COR-L47 (cell line): ENCODE measurements at regions not wholly inside any gene's neighbourhood (a gene's known extent, or its start where the extent isn't known, plus 50 kb on each side); places are given as distances from the start of the nearest gene placed in this dataset.

Experiments used
- DNase-seq: peaks from one replicate; lab custom pipeline; 2025; lab: John Stamatoyannopoulos, UW

DNA sequence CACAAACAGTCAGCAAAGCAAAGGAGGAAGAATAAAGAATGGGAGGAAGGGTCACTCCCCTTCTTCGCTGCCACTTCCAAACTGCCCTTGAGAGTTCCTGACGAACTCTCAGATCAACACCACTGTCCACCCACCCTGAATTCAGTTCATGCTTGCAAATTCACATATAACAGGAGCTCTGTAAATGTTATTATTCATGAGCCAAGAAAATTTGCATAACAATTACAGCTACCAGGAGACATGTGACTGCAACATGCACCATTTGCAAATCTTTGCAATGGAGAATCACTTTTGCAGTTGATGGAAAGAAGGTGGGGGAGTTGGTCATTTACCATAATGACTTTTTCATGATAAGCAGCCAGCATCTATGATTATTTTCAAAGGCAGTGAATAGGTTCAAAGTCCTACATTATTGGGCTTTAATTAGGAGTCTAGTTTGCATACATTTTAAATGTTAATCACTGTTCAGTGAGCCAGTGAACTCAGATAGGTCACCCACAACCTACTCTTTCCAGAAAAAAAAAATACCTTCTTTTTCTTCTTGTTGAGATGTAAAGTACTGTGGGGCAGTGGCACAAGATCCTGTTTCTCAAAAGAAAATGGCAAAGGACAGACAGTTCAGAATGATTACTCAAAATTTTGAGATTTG is 149.7 kb downstream of the CAAP1 start:
- no peak for DNase-seq

- no peak for DNase-seq
Observed at GRCh38 chr9:26735160-26735559, 157.4 kb downstream of the CAAP1 start.

DNA sequence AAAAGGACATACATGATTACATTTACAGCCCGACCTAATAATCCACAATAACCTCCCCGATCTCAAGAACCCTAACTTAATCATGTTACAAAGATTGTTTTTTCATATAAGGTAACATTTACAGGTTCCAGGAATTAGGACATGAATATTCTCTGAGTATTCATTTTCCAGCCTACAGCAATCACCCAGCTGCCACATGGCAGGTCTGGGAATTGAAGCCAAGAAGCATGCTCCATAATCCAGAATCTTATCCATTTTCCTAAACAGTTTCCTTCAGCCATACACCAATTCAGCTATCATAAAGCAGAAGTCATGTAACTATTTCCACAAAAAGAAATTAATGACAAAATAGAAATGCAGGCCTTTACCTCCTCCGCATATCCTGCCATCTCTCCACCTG is 163.4 kb downstream of the CAAP1 start:
- DNase-seq = no peak

DNA sequence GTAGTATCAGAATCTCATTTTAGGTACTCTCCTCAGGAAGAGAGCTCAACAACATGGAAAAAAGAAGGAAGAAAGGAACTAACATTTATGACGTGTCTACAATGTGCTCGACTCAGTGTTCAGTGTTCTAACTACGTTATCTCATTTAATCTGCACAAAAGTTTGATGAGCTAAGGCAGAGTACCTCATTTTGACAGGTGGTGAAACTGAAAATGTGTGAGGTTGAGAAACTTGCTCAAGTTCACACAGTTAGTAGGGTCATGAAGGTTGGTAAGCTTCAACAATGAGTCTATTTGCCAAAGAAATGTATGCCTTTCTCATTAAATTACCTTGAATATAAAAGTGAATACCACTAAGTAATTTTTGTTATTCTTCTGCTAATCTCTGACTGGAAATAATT is 165.1 kb downstream of the CAAP1 start:
- DNase-seq = no peak

- no peak for DNase-seq
Observed at GRCh38 chr9:26725573-26725972, 167.0 kb downstream of the CAAP1 start.

- DNase-seq = no peak
Observed at GRCh38 chr9:26723486-26723885, 169.1 kb downstream of the CAAP1 start.

DNA sequence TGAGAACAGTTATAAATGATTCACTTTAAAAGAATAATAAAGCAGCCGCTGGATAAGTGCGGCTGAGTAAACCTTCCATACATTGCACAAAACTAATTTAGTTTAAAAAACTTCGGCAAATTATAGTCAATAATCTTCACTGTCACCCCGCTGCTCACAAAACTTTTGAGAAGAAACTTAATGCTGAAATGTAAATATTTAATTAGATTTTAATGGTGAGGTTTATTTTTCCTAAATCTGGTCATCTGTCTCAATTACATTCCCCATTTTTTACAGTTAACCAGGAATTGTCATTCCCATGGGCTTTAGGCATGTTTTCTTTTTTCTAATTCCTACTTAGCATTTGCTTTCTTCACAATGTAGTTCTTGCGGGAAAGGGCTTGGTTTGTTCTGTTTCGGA is 169.8 kb downstream of the CAAP1 start:
- no peak for DNase-seq

- DNase-seq = no peak
Observed at GRCh38 chr9:26710008-26710407, 182.6 kb downstream of the CAAP1 start.

DNA sequence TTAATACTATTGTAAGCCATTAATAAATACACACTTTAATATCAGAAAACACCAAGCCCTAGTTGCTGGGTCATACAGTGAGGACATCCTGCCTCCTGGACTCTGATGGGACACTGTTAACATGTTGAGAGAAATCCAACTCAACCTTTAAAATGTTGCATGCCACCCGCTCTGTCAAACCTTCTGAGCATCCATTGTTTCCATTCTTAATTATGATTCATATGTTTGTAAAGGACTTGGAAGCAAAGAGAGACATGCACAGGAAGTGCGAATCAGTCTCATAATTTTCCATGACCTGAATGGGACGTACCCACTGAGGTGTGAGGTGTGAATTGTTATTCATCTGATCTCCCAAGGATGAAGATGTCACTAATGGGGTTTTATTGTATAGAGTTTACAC is 186.4 kb downstream of the CAAP1 start:
- DNase-seq = no peak

GRCh38 chr9:26695298-26695622 is 197.3 kb downstream of the CAAP1 start:
- DNase-seq = no peak

DNA sequence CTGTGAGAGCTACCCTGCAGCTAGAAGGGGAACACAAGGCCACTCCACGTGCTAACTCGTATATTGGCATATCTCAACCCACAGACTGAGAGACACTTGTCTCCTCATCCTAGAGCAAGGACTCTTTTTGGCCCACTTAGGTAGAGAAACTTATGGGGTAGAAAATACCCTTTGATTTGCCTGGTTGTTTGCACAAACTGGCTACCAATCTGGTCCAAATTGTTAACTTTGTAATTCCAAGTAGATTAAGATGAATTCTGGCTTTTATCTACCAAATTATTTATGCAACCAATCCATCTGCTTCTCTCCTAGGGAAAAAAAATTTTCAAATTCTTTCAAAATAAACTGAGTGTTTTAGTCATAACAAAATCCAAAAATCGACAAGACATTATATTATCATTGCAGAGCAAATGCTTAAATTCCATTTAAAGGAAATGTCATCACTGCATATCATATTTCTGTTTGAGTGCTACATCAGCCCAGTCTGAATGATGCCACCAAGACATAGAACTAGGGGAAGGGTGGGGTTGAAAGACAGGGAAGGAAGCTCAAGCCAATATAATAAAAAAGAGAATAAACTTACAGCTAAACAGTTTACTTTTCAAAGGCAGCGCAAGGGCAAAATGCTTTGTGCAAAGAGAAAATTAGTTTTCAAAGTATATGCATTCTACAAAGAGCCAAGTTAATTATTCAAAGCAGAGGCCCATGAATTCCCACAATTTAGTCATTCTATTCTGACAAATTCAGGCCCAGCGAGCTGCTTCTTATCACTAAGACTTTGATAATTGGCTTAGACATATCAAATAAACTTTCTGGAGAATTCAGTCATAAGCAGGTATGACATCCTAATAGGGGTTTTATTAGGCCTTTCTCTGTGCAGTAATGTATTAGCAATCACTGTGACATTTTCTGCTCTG is 198.0 kb downstream of the CAAP1 start:
- DNase-seq = no peak

DNA sequence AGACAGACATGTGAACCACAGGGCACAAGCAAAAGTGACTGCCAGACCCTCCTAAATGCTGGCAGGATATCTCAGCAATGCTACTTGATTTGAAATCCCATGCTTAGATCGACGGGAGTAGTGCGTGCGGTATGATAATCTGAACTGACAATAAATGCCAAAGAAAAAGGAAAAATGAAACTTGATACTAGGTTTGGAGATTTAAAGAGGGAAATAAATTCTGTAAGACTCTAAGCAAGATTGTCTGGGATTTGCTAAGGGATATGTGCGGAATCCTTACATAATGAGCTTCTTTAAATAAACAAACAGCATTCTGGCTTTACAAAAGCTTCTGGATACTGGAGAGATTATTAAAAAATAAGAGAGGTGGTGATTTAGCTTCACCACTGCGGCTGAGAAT is 203.6 kb downstream of the CAAP1 start:
- DNase-seq = no peak

- DNase-seq = no peak
Observed at GRCh38 chr9:26687421-26687820, 205.2 kb downstream of the CAAP1 start.

GRCh38 chr9:26685818-26686217 is 206.8 kb downstream of the CAAP1 start:
- no peak for DNase-seq

GRCh38 chr9:26684029-26684428 is 208.6 kb downstream of the CAAP1 start:
- no peak for DNase-seq

- DNase-seq = no peak
Observed at GRCh38 chr9:26682796-26683496, 209.7 kb downstream of the CAAP1 start.

- DNase-seq = no peak
Observed at GRCh38 chr9:26682041-26682440, 210.6 kb downstream of the CAAP1 start.

DNA sequence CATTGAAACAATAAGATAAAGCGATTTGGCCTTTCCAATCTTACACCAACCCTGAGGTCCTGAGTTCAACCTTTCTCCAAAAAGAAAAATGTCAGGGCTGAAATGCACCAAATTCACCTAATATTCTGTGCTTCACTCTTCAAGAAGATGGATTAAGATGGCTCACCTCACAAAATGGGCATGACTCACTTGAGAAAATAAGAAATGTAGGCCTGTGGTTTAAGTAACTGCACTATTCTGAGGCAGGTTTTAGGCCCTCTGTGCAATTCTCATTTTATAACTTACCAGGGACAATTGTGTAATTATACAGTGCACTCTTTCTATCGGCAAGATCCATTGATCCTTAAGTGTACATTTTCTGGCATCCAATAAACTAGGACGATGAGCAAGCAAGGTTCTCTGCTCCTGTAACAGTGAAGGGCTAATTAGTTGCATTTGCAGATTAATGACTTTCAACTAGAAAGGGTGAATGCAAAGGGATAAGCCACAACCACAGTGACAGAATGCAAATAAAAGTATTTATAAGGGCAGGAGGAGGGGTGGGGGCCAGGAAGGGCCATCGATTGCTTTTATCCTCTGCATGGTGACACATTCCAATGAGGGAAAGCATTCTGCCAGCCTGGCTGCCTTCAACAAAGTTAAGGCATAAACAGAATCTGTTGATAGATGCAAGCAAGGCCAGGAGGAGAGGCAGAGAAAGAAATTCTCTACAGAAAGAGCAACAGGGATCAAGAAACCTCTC is 214.5 kb downstream of the CAAP1 start:
- no peak for DNase-seq

DNA sequence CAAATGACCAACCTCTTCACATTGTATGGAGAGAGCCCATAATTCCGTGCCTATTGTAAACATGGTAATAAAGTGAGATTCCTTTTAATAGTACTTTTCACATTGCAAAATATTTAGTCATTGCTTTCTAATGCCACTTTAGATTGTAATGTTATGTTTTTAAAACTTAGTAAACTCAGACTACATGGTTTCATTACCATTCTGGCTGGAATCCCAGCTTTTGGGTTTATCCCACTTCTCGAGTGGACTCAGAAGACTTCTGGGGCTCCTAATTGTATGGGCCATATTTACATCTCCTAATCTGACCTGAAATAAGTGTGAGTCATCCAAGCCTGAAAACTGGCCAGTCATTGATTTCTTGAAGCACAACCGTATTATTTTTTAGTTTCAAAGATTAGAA is 217.6 kb downstream of the CAAP1 start:
- no peak for DNase-seq

DNA sequence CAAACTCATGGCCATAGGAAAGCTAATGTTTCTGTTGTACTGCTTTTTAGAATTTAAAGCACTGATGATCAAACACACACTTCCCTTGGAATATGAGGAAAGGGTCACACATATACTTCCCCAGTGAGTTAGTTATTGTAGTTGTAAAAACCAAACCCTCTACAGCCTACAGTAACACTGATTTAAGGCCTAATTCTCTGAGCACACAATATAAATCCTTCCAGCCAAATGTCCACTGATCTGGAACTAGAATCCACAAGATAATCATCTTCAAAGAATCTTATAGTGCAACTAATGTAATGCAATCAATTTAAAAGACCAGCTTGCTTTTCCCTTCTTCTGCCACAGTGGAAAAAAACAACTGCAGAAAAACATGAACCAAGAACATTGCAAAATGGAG is 219.3 kb downstream of the CAAP1 start:
- no peak for DNase-seq

DNA sequence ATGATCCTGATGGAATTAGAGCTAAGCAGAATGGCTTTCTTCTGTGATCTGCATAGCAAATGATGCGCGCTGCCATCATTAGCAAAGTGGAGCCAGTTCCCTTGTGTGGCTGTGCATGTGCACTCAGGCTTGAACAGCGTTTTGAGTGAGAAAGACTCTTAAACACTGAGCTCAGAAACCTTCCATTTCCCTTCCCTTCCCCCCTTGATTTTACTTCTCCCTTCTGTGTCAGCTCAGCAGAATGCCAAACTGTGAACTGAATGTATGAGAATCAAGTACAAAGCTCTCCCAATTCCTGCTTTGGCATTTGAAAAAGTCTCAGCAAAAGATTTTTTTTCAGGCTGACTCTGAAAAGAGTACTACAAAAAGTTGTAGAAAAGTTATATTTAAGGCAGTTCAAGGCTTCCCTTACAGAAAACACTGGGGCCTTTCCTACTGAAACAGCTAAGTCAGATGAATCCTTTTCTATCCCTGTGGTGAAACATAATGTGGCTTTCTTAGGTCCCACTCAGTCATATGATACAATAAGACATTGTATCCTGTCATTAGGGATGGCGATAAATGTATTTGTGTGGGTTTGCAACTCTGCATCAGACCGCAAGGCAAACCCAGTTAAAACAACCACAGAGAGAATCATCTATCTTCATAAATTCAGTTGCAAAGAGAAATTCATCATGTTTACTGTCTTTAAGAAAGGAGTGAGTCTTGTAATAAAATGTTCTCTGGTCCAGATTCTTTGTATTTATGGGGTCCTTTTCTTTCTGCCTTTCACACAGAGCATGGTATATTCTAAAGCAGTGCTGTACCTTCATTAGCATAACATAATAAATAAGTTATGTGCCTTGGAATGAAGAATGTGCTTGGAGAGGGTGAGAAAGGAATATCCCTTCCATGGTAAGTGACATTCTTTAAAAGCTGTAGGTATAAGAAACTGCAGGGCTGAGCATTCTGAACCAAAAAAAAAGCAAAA is 222.6 kb downstream of the CAAP1 start:
- DNase-seq = no peak
